Colonic mucosa (tissue), 4 donors: ENCODE measurements at regions not wholly inside any gene's neighbourhood (a gene's known extent, or its start where the extent isn't known, plus 50 kb on each side); places are given as distances from the start of the nearest gene placed in this dataset.

ENCODE experiments used
- DNase-seq: peaks from one replicate; pipeline ENCODE4 v3.0.0-alpha.2; 2020
- H3K27ac ChIP-seq: fragments of 200-600 bp; one replicate; pipeline ENCODE4 v1.8.0; 2021
- H3K27me3 ChIP-seq: fragments of 200-600 bp; one replicate; pipeline ENCODE4 v1.8.0; 2021
- H3K36me3 ChIP-seq: fragments of 200-600 bp; one replicate; pipeline ENCODE4 v1.8.0; 2021
- H3K4me1 ChIP-seq: fragments of 200-600 bp; one replicate; pipeline ENCODE4 v1.8.0; 2021; ENCODE audit warnings: mild to moderate bottlenecking
- H3K4me3 ChIP-seq: fragments of 200-600 bp; one replicate; pipeline ENCODE4 v1.8.0; 2021
- H3K9ac ChIP-seq, 2 donors: one replicate each; pipeline ENCODE4 v1.7.0; 2013; ENCODE audit warnings: control low read depth in 2 of 2, low read depth in 2 of 2, low read length in 2 of 2
- H3K9me3 ChIP-seq: fragments of 200-600 bp; one replicate; pipeline ENCODE4 v1.8.0; 2021
- intact Hi-C: fragments of 100-400 bp; cut with DNase I; formaldehyde crosslinking; loops from one replicate; pipeline ENCODE4 v1.14.1; 2022
- TF ChIP-seq, protein P1 (sequence below): fragments of 200-600 bp; IDR thresholded peaks from one replicate; pipeline ENCODE4 v1.8.0; 2022; ENCODE audit warnings: antibody characterized with exemption, mild to moderate bottlenecking
- donor health status: healthy.
- donor health status: DM: no; HTN: no; CAD: no.
- donor health status: DM: no; HTN: no; CAD: no.

- DNase-seq: no peak
- Histone ChIP-seq H3K27ac (no peak overlapping the region), H3K9me3 (no peaks in the 10 kb centered on the region)
Measured at GRCh38 chr1:55877437-55878232, 662.5 kb upstream of the USP24 start.

GRCh38 chr1:55876276-55877060 is 661.3 kb upstream of the USP24 start:
- no peak for DNase-seq
- Histone ChIP-seq H3K27me3 (no peaks in the 10 kb centered on the region), H3K9ac (no peak overlapping the region), H3K36me3 (no peaks in the 10 kb centered on the region), H3K27ac (no peak overlapping the region), H3K4me1 (no peaks in the 10 kb centered on the region), H3K4me3 (no peak overlapping the region), H3K9me3 (no peaks in the 10 kb centered on the region)
- TF ChIP-seq, protein P1, sequence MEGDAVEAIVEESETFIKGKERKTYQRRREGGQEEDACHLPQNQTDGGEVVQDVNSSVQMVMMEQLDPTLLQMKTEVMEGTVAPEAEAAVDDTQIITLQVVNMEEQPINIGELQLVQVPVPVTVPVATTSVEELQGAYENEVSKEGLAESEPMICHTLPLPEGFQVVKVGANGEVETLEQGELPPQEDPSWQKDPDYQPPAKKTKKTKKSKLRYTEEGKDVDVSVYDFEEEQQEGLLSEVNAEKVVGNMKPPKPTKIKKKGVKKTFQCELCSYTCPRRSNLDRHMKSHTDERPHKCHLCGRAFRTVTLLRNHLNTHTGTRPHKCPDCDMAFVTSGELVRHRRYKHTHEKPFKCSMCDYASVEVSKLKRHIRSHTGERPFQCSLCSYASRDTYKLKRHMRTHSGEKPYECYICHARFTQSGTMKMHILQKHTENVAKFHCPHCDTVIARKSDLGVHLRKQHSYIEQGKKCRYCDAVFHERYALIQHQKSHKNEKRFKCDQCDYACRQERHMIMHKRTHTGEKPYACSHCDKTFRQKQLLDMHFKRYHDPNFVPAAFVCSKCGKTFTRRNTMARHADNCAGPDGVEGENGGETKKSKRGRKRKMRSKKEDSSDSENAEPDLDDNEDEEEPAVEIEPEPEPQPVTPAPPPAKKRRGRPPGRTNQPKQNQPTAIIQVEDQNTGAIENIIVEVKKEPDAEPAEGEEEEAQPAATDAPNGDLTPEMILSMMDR: no peak
- intact Hi-C loops: no loop called here

More at GRCh38 chr1:55877437-55878232, 662.5 kb upstream of the USP24 start:
- Histone ChIP-seq H3K36me3 (no peaks in the 10 kb centered on the region), H3K27me3 (no peaks in the 10 kb centered on the region), H3K4me3 (no peak overlapping the region), H3K4me1 (no peaks in the 10 kb centered on the region), H3K9ac (no peak overlapping the region)
- TF ChIP-seq, protein P1: no peak
- intact Hi-C loops: no loop called here

DNA sequence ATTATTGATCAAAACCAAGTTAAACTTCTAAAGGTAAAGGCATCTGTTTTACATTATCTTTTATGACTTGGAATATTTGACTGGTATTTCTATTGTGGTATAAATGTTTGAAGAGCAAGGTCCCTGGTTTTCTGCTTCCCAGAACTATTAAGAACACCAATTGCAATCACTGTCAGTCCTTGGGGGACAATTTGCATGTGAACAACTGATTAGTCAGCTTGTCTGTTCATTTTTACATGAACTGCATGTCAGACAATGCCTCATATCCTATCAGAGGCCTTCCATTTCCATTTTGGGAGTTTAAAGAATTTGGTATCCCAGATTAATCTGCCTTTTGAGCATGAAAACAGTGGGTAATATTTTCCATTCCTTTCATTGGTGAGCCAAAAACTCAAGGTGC is 654.9 kb upstream of the USP24 start:
- no peaks in the 10 kb centered on the region for H3K27me3 ChIP-seq
- H3K9me3 ChIP-seq: no peaks in the 10 kb centered on the region
- no peak overlapping the region for H3K27ac ChIP-seq
- H3K36me3 ChIP-seq: no peaks in the 10 kb centered on the region
- no peak overlapping the region for H3K9ac ChIP-seq
- TF ChIP-seq, protein P1: no peak
- intact Hi-C loops: no loop called here
- DNase-seq: no peak
- H3K4me3 ChIP-seq: no peak overlapping the region
- no peaks in the 10 kb centered on the region for H3K4me1 ChIP-seq

- no peak overlapping the region for H3K4me3 ChIP-seq
- H3K27ac ChIP-seq: no peak overlapping the region
- H3K9me3 ChIP-seq: no peaks in the 10 kb centered on the region
- no peaks in the 10 kb centered on the region for H3K4me1 ChIP-seq
- H3K9ac ChIP-seq: no peak overlapping the region
- no peaks in the 10 kb centered on the region for H3K36me3 ChIP-seq
- intact Hi-C loops: no loop called here
- TF ChIP-seq, protein P1: no peak
- H3K27me3 ChIP-seq: no peaks in the 10 kb centered on the region
- no peak for DNase-seq
Measured at GRCh38 chr1:55869065-55869464, 653.9 kb upstream of the USP24 start.

DNA sequence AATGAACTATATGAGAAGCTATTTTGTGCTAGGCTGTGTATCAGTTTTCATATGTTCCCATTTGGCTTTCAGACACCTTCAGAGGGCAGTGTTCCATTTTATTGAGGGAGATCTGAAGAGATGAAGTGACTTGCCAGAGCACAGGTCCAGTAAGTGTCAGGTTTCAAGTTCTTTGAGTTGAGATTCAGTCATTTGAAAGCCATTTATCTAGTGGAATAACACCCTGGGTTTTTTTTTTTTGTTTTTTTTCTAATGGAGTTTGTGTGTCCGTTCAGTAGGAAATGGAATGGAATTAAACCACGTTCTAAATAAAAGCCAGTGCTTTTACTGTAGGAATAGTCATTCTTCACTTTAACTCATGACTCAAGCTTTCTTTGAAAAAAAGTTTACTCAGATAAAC is 652.9 kb upstream of the USP24 start:
- intact Hi-C loops: no loop called here

More for the DNA sequence above, 652.9 kb upstream of the USP24 start:
- Histone ChIP-seq H3K9ac (no peak overlapping the region), H3K27me3 (no peaks in the 10 kb centered on the region), H3K36me3 (no peaks in the 10 kb centered on the region), H3K4me3 (no peak overlapping the region), H3K4me1 (no peaks in the 10 kb centered on the region), H3K9me3 (no peaks in the 10 kb centered on the region), H3K27ac (no peak overlapping the region)
- no peak for DNase-seq
- TF ChIP-seq, protein P1: no peak
